HL-60 (cell line): ENCODE measurements at regions not wholly inside any gene's neighbourhood (a gene's known extent, or its start where the extent isn't known, plus 50 kb on each side); places are given as distances from the start of the nearest gene placed in this dataset.

Experiments
- CTCF ChIP-seq: IDR thresholded peaks from one replicate; pipeline ENCODE4 v1.5.1; 2011; ENCODE audit warnings: low read length, control low read depth, inconsistent platforms; ENCODE audit not compliant: insufficient read depth
- POLR2AphosphoS5 ChIP-seq: IDR thresholded peaks from 2 replicates; pipeline ENCODE4 v1.6.1; 2012; ENCODE audit warnings: low read depth

- no peak for TF ChIP-seq CTCF
- no peak for TF ChIP-seq POLR2AphosphoS5
These were observed 127.0 kb downstream of the PCDH7 start for GRCh38 chr4:30847167-30847566.
